Rectal smooth muscle tissue (tissue), 1 donor: ENCODE measurements at regions not wholly inside any gene's neighbourhood (a gene's known extent, or its start where the extent isn't known, plus 50 kb on each side); places are given as distances from the start of the nearest gene placed in this dataset.
"Not testable (repeated sequence)": the region's sequence is repeated elsewhere in the genome, so short reads cannot be mapped to it uniquely, and the experiment has no call there.

Experiments used
- H3K27ac ChIP-seq: one replicate; pipeline ENCODE4 v1.7.0; 2013; ENCODE audit warnings: low read depth, low read length, inconsistent platforms
- H3K27me3 ChIP-seq: one replicate; pipeline ENCODE4 v1.7.0; 2013; ENCODE audit warnings: low read length; ENCODE audit not compliant: control insufficient read depth, insufficient read depth
- H3K36me3 ChIP-seq: one replicate; pipeline ENCODE4 v1.7.0; 2013; ENCODE audit warnings: low read length; ENCODE audit not compliant: control insufficient read depth, insufficient read depth
- H3K4me1 ChIP-seq: one replicate; pipeline ENCODE4 v1.7.0; 2013; ENCODE audit warnings: low read length; ENCODE audit not compliant: control insufficient read depth, insufficient read depth
- H3K4me3 ChIP-seq: one replicate; pipeline ENCODE4 v1.7.0; 2013; ENCODE audit warnings: low read length
- H3K9ac ChIP-seq: one replicate; pipeline ENCODE4 v1.7.0; 2013; ENCODE audit warnings: low read length

- H3K4me1 ChIP-seq, result no peaks in the 10 kb centered on the region
Measured at GRCh38 chr7:46285878-46286277, 364.8 kb upstream of the IGFBP3 start.

GRCh38 chr7:46283852-46284251 is 362.8 kb upstream of the IGFBP3 start:
- H3K36me3 ChIP-seq, result no peaks in the 10 kb centered on the region
- no peak overlapping the region for H3K4me3 ChIP-seq
- H3K4me1 ChIP-seq, result no peaks in the 10 kb centered on the region
- no peaks in the 10 kb centered on the region for H3K27me3 ChIP-seq
- no peak overlapping the region for H3K9ac ChIP-seq
- H3K27ac ChIP-seq, result no peak overlapping the region

More at GRCh38 chr7:46285878-46286277, 364.8 kb upstream of the IGFBP3 start:
- no peaks in the 10 kb centered on the region for H3K27me3 ChIP-seq
- no peak overlapping the region for H3K27ac ChIP-seq
- H3K4me3 ChIP-seq, result no peak overlapping the region
- no peaks in the 10 kb centered on the region for H3K36me3 ChIP-seq
- H3K9ac ChIP-seq, result no peak overlapping the region

DNA sequence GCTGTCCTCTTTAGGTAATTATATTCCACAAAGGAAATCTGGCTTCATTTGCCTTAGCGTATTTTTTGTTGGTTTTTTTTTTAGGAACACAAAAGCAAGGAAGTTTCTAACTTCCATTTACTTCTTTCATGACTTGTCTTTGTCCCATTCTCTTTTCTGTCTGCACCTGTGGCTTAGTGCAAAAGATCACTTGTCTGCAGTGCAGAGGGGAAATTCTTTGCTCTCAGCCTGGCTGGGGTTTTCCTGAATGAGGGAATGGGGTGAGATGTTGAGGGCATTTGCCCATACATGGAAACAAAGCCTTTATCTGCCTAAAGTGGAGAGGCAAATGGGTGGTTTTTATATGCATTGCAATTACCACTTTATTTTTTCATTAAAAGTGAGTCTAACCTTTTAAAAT is 361.1 kb upstream of the IGFBP3 start:
- H3K9ac ChIP-seq, result no peak overlapping the region
- no peaks in the 10 kb centered on the region for H3K27me3 ChIP-seq
- H3K27ac ChIP-seq, result no peak overlapping the region
- no peaks in the 10 kb centered on the region for H3K36me3 ChIP-seq
- H3K4me1 ChIP-seq, result no peaks in the 10 kb centered on the region
- H3K4me3 ChIP-seq, result no peak overlapping the region

DNA sequence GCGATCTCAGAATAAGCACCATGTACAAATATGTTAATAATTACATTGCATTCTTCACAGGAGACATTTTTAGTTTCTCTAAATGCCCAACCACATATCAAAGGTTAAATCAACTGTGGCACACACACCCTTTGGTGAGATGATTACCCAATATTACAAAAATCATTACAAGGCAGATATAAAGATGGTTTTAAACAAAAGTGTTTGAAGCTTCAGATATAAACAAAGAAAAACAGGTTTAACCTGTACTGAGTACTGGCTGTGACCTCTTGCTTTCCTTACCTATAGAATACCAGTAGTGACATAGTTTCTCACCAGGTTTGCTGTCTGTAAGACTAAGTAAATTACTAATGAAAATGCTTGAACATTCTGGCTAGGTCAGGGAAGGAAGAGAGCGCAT is 360.0 kb upstream of the IGFBP3 start:
- H3K9ac ChIP-seq, result no peak overlapping the region
- H3K27ac ChIP-seq, result no peak overlapping the region
- H3K27me3 ChIP-seq, result no peaks in the 10 kb centered on the region
- no peaks in the 10 kb centered on the region for H3K36me3 ChIP-seq
- no peaks in the 10 kb centered on the region for H3K4me1 ChIP-seq
- H3K4me3 ChIP-seq, result no peak overlapping the region

DNA sequence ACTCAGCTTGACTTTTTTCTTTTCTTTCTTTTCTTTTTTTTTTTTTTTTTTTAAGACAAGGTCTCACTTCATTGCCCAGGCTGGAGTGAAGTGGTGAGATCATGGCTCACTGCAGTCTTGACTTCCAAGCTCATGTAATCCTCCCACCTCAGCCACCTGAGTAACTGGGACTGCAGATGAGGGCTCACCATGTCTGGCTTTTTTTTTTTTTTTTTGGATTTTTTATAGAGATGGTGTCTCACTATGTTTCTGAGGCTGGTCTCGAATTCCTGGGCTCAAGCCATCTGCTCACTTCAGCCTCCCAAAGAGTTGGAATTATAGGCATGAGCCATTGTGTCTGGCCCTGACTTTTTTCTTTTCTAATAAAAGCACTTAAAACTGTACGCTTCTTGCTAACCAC is 358.2 kb upstream of the IGFBP3 start:
- no peaks in the 10 kb centered on the region for H3K4me1 ChIP-seq
- no peak overlapping the region for H3K9ac ChIP-seq
- no peaks in the 10 kb centered on the region for H3K27me3 ChIP-seq
- no peak overlapping the region for H3K27ac ChIP-seq
- no peak overlapping the region for H3K4me3 ChIP-seq
- no peaks in the 10 kb centered on the region for H3K36me3 ChIP-seq

GRCh38 chr7:46264646-46265045 is 343.6 kb upstream of the IGFBP3 start:
- no peak overlapping the region for H3K4me3 ChIP-seq
- no peaks in the 10 kb centered on the region for H3K27me3 ChIP-seq
- no peaks in the 10 kb centered on the region for H3K4me1 ChIP-seq
- no peak overlapping the region for H3K9ac ChIP-seq
- no peak overlapping the region for H3K27ac ChIP-seq
- no peaks in the 10 kb centered on the region for H3K36me3 ChIP-seq

- H3K9ac ChIP-seq, H3K27me3 ChIP-seq, H3K27ac ChIP-seq, H3K36me3 ChIP-seq, H3K4me3 ChIP-seq, H3K4me1 ChIP-seq: not testable (repeated sequence)
Measured at GRCh38 chr7:46261638-46262037, 340.6 kb upstream of the IGFBP3 start.

DNA sequence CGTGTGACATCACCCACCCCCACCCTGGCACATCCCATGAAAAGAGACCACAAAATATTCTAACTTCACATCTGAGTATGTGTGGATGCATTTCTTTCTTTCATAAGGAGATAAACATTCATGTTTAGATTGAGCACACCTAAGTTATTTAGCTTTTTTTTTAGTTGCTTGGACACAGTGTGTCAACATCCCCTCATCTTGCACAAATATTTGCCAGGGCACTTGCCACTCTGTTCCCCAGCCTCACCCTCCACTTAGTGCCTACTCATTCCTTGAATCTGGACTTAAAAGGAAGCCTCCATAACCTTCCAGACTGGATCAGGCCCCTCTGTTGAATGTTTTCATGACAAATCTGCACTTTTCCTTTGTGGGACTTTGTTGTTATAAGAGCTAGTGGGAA is 338.9 kb upstream of the IGFBP3 start:
- H3K36me3 ChIP-seq, result no peaks in the 10 kb centered on the region
- no peaks in the 10 kb centered on the region for H3K4me1 ChIP-seq
- no peak overlapping the region for H3K4me3 ChIP-seq
- no peak overlapping the region for H3K9ac ChIP-seq
- no peak overlapping the region for H3K27ac ChIP-seq
- no peaks in the 10 kb centered on the region for H3K27me3 ChIP-seq

GRCh38 chr7:46257761-46258448 is 336.8 kb upstream of the IGFBP3 start:
- H3K27ac ChIP-seq, result no peak overlapping the region
- no peaks in the 10 kb centered on the region for H3K27me3 ChIP-seq
- no peaks in the 10 kb centered on the region for H3K36me3 ChIP-seq
- no peak overlapping the region for H3K4me3 ChIP-seq
- no peak overlapping the region for H3K9ac ChIP-seq
- H3K4me1 ChIP-seq, result no peaks in the 10 kb centered on the region

DNA sequence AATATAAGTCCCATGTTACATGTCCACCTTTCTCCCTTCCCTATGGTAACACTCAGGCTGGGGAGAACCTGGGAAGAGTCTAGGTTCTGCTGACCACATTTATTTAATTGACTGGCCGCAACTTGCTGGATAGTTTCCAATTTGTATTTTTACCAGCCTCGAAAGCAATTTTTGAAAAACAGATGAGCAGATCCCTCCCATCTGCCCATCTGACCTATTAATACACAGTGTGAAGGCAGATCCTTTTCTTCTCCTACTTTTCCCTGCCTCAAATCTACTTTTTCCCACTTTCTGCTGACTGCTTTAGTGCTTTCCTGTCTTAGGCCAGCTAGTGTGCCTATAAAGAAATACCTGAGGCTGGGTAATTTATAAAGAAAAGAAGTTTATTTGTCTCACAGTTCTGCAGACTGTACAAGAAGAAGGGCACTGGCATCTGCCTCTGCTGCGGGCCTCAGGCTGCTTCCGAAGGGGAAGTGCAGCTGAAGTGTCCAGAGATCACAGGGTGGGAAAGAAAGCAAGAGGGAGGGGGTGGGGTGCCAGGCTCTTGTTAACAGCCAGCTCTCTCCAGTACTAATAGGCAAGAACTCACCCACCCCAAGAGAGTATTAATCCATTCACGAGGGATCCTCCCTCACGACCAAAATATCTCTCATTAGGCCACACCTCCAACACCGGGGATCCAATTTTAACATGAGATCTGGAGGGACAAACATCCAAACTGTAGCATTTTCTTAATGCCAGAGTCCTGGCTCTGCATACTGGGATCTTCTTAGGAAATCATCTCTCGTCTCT is 336.0 kb upstream of the IGFBP3 start:
- Histone ChIP-seq H3K4me1 (no peaks in the 10 kb centered on the region), H3K36me3 (no peaks in the 10 kb centered on the region), H3K27ac (no peak overlapping the region), H3K4me3 (no peak overlapping the region), H3K9ac (no peak overlapping the region), H3K27me3 (no peaks in the 10 kb centered on the region)

GRCh38 chr7:46253520-46253919 is 332.4 kb upstream of the IGFBP3 start:
- no peaks in the 10 kb centered on the region for H3K4me1 ChIP-seq

GRCh38 chr7:46247664-46248063 is 326.6 kb upstream of the IGFBP3 start:
- Histone ChIP-seq H3K36me3 (no peaks in the 10 kb centered on the region), H3K27me3 (no peaks in the 10 kb centered on the region), H3K9ac (no peak overlapping the region), H3K4me3 (no peak overlapping the region), H3K27ac (no peak overlapping the region), H3K4me1 (no peaks in the 10 kb centered on the region)

More at GRCh38 chr7:46253520-46253919, 332.4 kb upstream of the IGFBP3 start:
- Histone ChIP-seq H3K36me3 (no peaks in the 10 kb centered on the region), H3K9ac (no peak overlapping the region), H3K27ac (no peak overlapping the region), H3K27me3 (no peaks in the 10 kb centered on the region), H3K4me3 (no peak overlapping the region)
